ACC112 (cell line): ENCODE measurements at regions not wholly inside any gene's neighbourhood (a gene's known extent, or its start where the extent isn't known, plus 50 kb on each side); places are given as distances from the start of the nearest gene placed in this dataset.

ENCODE experiments used
- H2AFZ ChIP-seq: fragments of 200-600 bp; sonication (generic); one replicate; pipeline ENCODE4 v1.6.0; 2017; ENCODE audit warnings: antibody characterized with exemption, low read length; ENCODE audit not compliant: unreplicated experiment
- H3K27ac ChIP-seq: fragments of 200-600 bp; sonication (generic); 2 replicates; pipeline ENCODE4 v1.5.1; 2014; ENCODE audit warnings: low read depth, mild to moderate bottlenecking, antibody characterized with exemption, low read length, moderate library complexity
- H3K27me3 ChIP-seq: fragments of 200-600 bp; sonication (generic); 2 replicates; pipeline ENCODE4 v1.6.1; 2014; ENCODE audit warnings: mild to moderate bottlenecking, antibody characterized with exemption, low read length, moderate library complexity, mixed read lengths; ENCODE audit not compliant: insufficient read depth
- H3K36me3 ChIP-seq: fragments of 200-600 bp; sonication (generic); 2 replicates; pipeline ENCODE4 v1.6.1; 2016; ENCODE audit warnings: mild to moderate bottlenecking, antibody characterized with exemption, low read length, moderate library complexity, mixed read lengths; ENCODE audit not compliant: insufficient read depth
- H3K4me1 ChIP-seq: fragments of 200-600 bp; sonication (generic); one replicate; pipeline ENCODE4 v1.6.1; 2016; ENCODE audit warnings: low read length, mixed read lengths; ENCODE audit not compliant: insufficient read depth, unreplicated experiment, control insufficient read depth
- H3K4me3 ChIP-seq: fragments of 200-600 bp; sonication (generic); 2 replicates; pipeline ENCODE4 v1.5.1; 2014; ENCODE audit warnings: mild to moderate bottlenecking, low read depth, low read length
- H3K79me2 ChIP-seq: fragments of 200-600 bp; sonication (generic); one replicate; pipeline ENCODE4 v1.6.0; 2016; ENCODE audit warnings: low read length; ENCODE audit not compliant: control insufficient read depth, unreplicated experiment, insufficient read depth

- Histone ChIP-seq H3K4me1 (no peaks in the 10 kb centered on the region), H3K27me3 (no peaks in the 10 kb centered on the region), H3K4me3 (no peak overlapping the region)
These were observed 624.4 kb downstream of the KCNH5 start for GRCh38 chr14:62420847-62421246.

GRCh38 chr14:62428429-62429203 lies 616.6 kb downstream of the KCNH5 start:
- H3K27ac ChIP-seq, result no peak overlapping the region
- no peaks in the 10 kb centered on the region for H3K4me1 ChIP-seq
- H3K79me2 ChIP-seq, result no peaks in the 10 kb centered on the region
- H3K36me3 ChIP-seq, result no peaks in the 10 kb centered on the region
- no peak overlapping the region for H3K4me3 ChIP-seq
- no peak overlapping the region for H2AFZ ChIP-seq
- H3K27me3 ChIP-seq, result no peaks in the 10 kb centered on the region

More at GRCh38 chr14:62420847-62421246, 624.4 kb downstream of the KCNH5 start:
- Histone ChIP-seq H3K36me3 (no peaks in the 10 kb centered on the region), H2AFZ (no peak overlapping the region), H3K79me2 (no peaks in the 10 kb centered on the region), H3K27ac (no peak overlapping the region)

GRCh38 chr14:62429683-62430082 lies 615.6 kb downstream of the KCNH5 start:
- Histone ChIP-seq H3K4me1 (no peaks in the 10 kb centered on the region), H3K27ac (no peak overlapping the region)

GRCh38 chr14:62431496-62431895 lies 613.8 kb downstream of the KCNH5 start:
- H3K27ac ChIP-seq, result no peak overlapping the region
- H3K36me3 ChIP-seq, result no peaks in the 10 kb centered on the region
- H3K4me3 ChIP-seq, result no peak overlapping the region
- no peaks in the 10 kb centered on the region for H3K79me2 ChIP-seq
- no peak overlapping the region for H2AFZ ChIP-seq
- H3K4me1 ChIP-seq, result no peaks in the 10 kb centered on the region
- H3K27me3 ChIP-seq, result no peaks in the 10 kb centered on the region

More at GRCh38 chr14:62429683-62430082, 615.6 kb downstream of the KCNH5 start:
- H3K79me2 ChIP-seq, result no peaks in the 10 kb centered on the region
- H2AFZ ChIP-seq, result no peak overlapping the region
- H3K4me3 ChIP-seq, result no peak overlapping the region
- no peaks in the 10 kb centered on the region for H3K27me3 ChIP-seq
- H3K36me3 ChIP-seq, result no peaks in the 10 kb centered on the region

- H3K79me2 ChIP-seq, result no peaks in the 10 kb centered on the region
- no peak overlapping the region for H3K27ac ChIP-seq
- no peak overlapping the region for H3K4me3 ChIP-seq
- H3K36me3 ChIP-seq, result no peaks in the 10 kb centered on the region
- no peaks in the 10 kb centered on the region for H3K4me1 ChIP-seq
- H2AFZ ChIP-seq, result no peak overlapping the region
- no peaks in the 10 kb centered on the region for H3K27me3 ChIP-seq
These were observed 612.3 kb downstream of the KCNH5 start for GRCh38 chr14:62432955-62433354.

GRCh38 chr14:62436261-62436660 lies 609.0 kb downstream of the KCNH5 start:
- Histone ChIP-seq H3K79me2 (no peaks in the 10 kb centered on the region), H3K27me3 (no peaks in the 10 kb centered on the region), H3K4me3 (no peak overlapping the region), H3K4me1 (no peaks in the 10 kb centered on the region), H2AFZ (no peak overlapping the region), H3K36me3 (no peaks in the 10 kb centered on the region), H3K27ac (no peak overlapping the region)

- H3K27me3 ChIP-seq, result no peaks in the 10 kb centered on the region
These were observed 606.0 kb downstream of the KCNH5 start for GRCh38 chr14:62439210-62439609.

GRCh38 chr14:62443796-62444195 lies 601.5 kb downstream of the KCNH5 start:
- Histone ChIP-seq H3K4me1 (no peaks in the 10 kb centered on the region), H3K36me3 (no peaks in the 10 kb centered on the region), H2AFZ (no peak overlapping the region), H3K27ac (no peak overlapping the region), H3K79me2 (no peaks in the 10 kb centered on the region), H3K27me3 (no peaks in the 10 kb centered on the region), H3K4me3 (no peak overlapping the region)

More at GRCh38 chr14:62439210-62439609, 606.0 kb downstream of the KCNH5 start:
- Histone ChIP-seq H3K36me3 (no peaks in the 10 kb centered on the region), H2AFZ (no peak overlapping the region), H3K4me1 (no peaks in the 10 kb centered on the region), H3K4me3 (no peak overlapping the region), H3K79me2 (no peaks in the 10 kb centered on the region), H3K27ac (no peak overlapping the region)

GRCh38 chr14:62445570-62445969 lies 599.7 kb downstream of the KCNH5 start:
- no peaks in the 10 kb centered on the region for H3K79me2 ChIP-seq
- H3K27ac ChIP-seq, result no peak overlapping the region
- no peaks in the 10 kb centered on the region for H3K4me1 ChIP-seq
- no peak overlapping the region for H2AFZ ChIP-seq
- no peak overlapping the region for H3K4me3 ChIP-seq
- no peaks in the 10 kb centered on the region for H3K27me3 ChIP-seq
- no peaks in the 10 kb centered on the region for H3K36me3 ChIP-seq

GRCh38 chr14:62451221-62451620 lies 594.0 kb downstream of the KCNH5 start:
- no peaks in the 10 kb centered on the region for H3K36me3 ChIP-seq
- no peak overlapping the region for H3K27ac ChIP-seq
- H3K27me3 ChIP-seq, result no peaks in the 10 kb centered on the region
- H3K4me3 ChIP-seq, result no peak overlapping the region
- H2AFZ ChIP-seq, result no peak overlapping the region
- H3K79me2 ChIP-seq, result no peaks in the 10 kb centered on the region
- H3K4me1 ChIP-seq, result no peaks in the 10 kb centered on the region

- H3K36me3 ChIP-seq, result no peaks in the 10 kb centered on the region
- H3K27ac ChIP-seq, result no peak overlapping the region
- no peaks in the 10 kb centered on the region for H3K79me2 ChIP-seq
- H3K27me3 ChIP-seq, result no peaks in the 10 kb centered on the region
- no peak overlapping the region for H2AFZ ChIP-seq
- H3K4me1 ChIP-seq, result no peaks in the 10 kb centered on the region
- no peak overlapping the region for H3K4me3 ChIP-seq
These were observed 592.0 kb downstream of the KCNH5 start for GRCh38 chr14:62453226-62453625.
